A673 (cell line): ENCODE measurements at regions not wholly inside any gene's neighbourhood (a gene's known extent, or its start where the extent isn't known, plus 50 kb on each side); places are given as distances from the start of the nearest gene placed in this dataset.

Experiments used
- EZH2 ChIP-seq: fragments of 200-600 bp; sonication (generic); IDR thresholded peaks from 2 replicates; pipeline ENCODE4 v1.6.1; 2017; ENCODE audit warnings: borderline replicate concordance, low read depth, mild to moderate bottlenecking, mixed read lengths, antibody characterized with exemption, low read length; ENCODE audit not compliant: poor library complexity, severe bottlenecking
- TF ChIP-seq, protein P1 (sequence below): fragments of 300-800, 200-600 bp; sonication (generic); conservative IDR thresholded peaks from 2 replicates; pipeline ENCODE4 v1.5.1; 2017; ENCODE audit warnings: low read depth, mild to moderate bottlenecking, antibody characterized with exemption, low read length, moderate library complexity, mixed read lengths

- TF ChIP-seq, protein P1, sequence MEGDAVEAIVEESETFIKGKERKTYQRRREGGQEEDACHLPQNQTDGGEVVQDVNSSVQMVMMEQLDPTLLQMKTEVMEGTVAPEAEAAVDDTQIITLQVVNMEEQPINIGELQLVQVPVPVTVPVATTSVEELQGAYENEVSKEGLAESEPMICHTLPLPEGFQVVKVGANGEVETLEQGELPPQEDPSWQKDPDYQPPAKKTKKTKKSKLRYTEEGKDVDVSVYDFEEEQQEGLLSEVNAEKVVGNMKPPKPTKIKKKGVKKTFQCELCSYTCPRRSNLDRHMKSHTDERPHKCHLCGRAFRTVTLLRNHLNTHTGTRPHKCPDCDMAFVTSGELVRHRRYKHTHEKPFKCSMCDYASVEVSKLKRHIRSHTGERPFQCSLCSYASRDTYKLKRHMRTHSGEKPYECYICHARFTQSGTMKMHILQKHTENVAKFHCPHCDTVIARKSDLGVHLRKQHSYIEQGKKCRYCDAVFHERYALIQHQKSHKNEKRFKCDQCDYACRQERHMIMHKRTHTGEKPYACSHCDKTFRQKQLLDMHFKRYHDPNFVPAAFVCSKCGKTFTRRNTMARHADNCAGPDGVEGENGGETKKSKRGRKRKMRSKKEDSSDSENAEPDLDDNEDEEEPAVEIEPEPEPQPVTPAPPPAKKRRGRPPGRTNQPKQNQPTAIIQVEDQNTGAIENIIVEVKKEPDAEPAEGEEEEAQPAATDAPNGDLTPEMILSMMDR = no peak
- TF ChIP-seq EZH2 = no peak
Measured at GRCh38 chr3:147237991-147238390, 168.4 kb downstream of the ZIC4 start.
